H9 (cell line): ENCODE measurements at regions not wholly inside any gene's neighbourhood (a gene's known extent, or its start where the extent isn't known, plus 50 kb on each side); places are given as distances from the start of the nearest gene placed in this dataset.

Experiments used
- DNase-seq: peaks from one replicate; pipeline ENCODE4 v3.0.0-alpha.2; 2017
- H2AFZ ChIP-seq: one replicate; pipeline ENCODE4 v1.6.1; 2013; ENCODE audit warnings: mild to moderate bottlenecking, low read length, control low read depth, moderate library complexity
- H2AK5ac ChIP-seq: 2 replicates; pipeline ENCODE4 v1.6.1; 2013; ENCODE audit warnings: low read length, control low read depth, mixed read lengths; ENCODE audit not compliant: insufficient read length
- H2BK120ac ChIP-seq: one replicate; pipeline ENCODE4 v1.6.1; 2013; ENCODE audit warnings: low read depth, mild to moderate bottlenecking, low read length, control low read depth, inconsistent platforms; ENCODE audit not compliant: poor library complexity, severe bottlenecking
- H2BK12ac ChIP-seq: 2 replicates; pipeline ENCODE4 v1.6.1; 2013; ENCODE audit warnings: low read length, control low read depth, mixed read lengths, low read depth; ENCODE audit not compliant: insufficient read length
- H2BK15ac ChIP-seq: 2 replicates; pipeline ENCODE4 v1.6.1; 2013; ENCODE audit warnings: low read depth, low read length, control low read depth
- H2BK20ac ChIP-seq: one replicate; pipeline ENCODE4 v1.6.1; 2013; ENCODE audit warnings: low read depth, mild to moderate bottlenecking, low read length, control low read depth, inconsistent platforms; ENCODE audit not compliant: poor library complexity, severe bottlenecking
- H2BK5ac ChIP-seq: 2 replicates; pipeline ENCODE4 v1.6.1; 2013; ENCODE audit warnings: low read length, control low read depth, mixed read lengths; ENCODE audit not compliant: insufficient read length
- H3K14ac ChIP-seq: 2 replicates; pipeline ENCODE4 v1.6.1; 2013; ENCODE audit warnings: low read length, control low read depth; ENCODE audit not compliant: insufficient read depth
- H3K18ac ChIP-seq: 2 replicates; pipeline ENCODE4 v1.6.1; 2013; ENCODE audit warnings: low read depth, mild to moderate bottlenecking, mixed read lengths, low read length, control low read depth; ENCODE audit not compliant: insufficient read length
- H3K23ac ChIP-seq: 2 replicates; pipeline ENCODE4 v1.6.1; 2013; ENCODE audit warnings: low read length, control low read depth, mixed read lengths, low read depth; ENCODE audit not compliant: insufficient read length
- H3K23me2 ChIP-seq: 2 replicates; pipeline ENCODE4 v1.6.1; 2013; ENCODE audit warnings: low read depth, mild to moderate bottlenecking, mixed read lengths, low read length, control low read depth; ENCODE audit not compliant: insufficient read length, poor library complexity, severe bottlenecking
- H3K27ac ChIP-seq: 2 replicates; pipeline ENCODE4 v1.5.1; 2013; ENCODE audit warnings: low read length, control low read depth, mixed read lengths, low read depth; ENCODE audit not compliant: insufficient read length
- H3K27me3 ChIP-seq: 2 replicates; pipeline ENCODE4 v1.6.1; 2013; ENCODE audit warnings: low read length, control low read depth, inconsistent platforms; ENCODE audit not compliant: insufficient read depth
- H3K4ac ChIP-seq: 2 replicates; pipeline ENCODE4 v1.6.1; 2013; ENCODE audit warnings: low read depth, mild to moderate bottlenecking, control low read depth, inconsistent platforms, low read length, moderate library complexity
- H3K4me1 ChIP-seq: 2 replicates; pipeline ENCODE4 v1.6.1; 2013; ENCODE audit warnings: low read length, control low read depth, inconsistent platforms; ENCODE audit not compliant: insufficient read depth
- H3K4me2 ChIP-seq: 2 replicates; pipeline ENCODE4 v1.6.1; 2013; ENCODE audit warnings: low read length, control low read depth, mixed read lengths; ENCODE audit not compliant: insufficient read length, insufficient read depth
- H3K56ac ChIP-seq: 2 replicates; pipeline ENCODE4 v1.6.1; 2013; ENCODE audit warnings: low read depth, mild to moderate bottlenecking, mixed read lengths, low read length, control low read depth; ENCODE audit not compliant: insufficient read length
- H3K79me1 ChIP-seq: 2 replicates; pipeline ENCODE4 v1.6.1; 2013; ENCODE audit warnings: low read depth, mild to moderate bottlenecking, moderate library complexity, low read length, control low read depth, inconsistent platforms; ENCODE audit not compliant: insufficient read depth, poor library complexity, severe bottlenecking
- H3K79me2 ChIP-seq: 2 replicates; pipeline ENCODE4 v1.6.1; 2013; ENCODE audit warnings: low read length, control low read depth, inconsistent platforms; ENCODE audit not compliant: insufficient read depth
- H3K9ac ChIP-seq: 2 replicates; pipeline ENCODE4 v1.6.1; 2013; ENCODE audit warnings: low read length, control low read depth, mixed read lengths; ENCODE audit not compliant: insufficient read length; ENCODE audit errors: extremely low read depth
- H3K9me3 ChIP-seq: one replicate; pipeline ENCODE4 v1.6.1; 2013; ENCODE audit warnings: low read depth, low read length, inconsistent platforms; ENCODE audit not compliant: control insufficient read depth
- H3T11ph ChIP-seq: one replicate; pipeline ENCODE4 v1.6.1; 2013; ENCODE audit warnings: mild to moderate bottlenecking, low read length, control low read depth, inconsistent platforms
- H4K20me1 ChIP-seq: one replicate; pipeline ENCODE4 v1.6.1; 2013; ENCODE audit not compliant: control insufficient read depth, insufficient read length, insufficient read depth
- H4K5ac ChIP-seq: 2 replicates; pipeline ENCODE4 v1.6.1; 2013; ENCODE audit warnings: low read depth, mild to moderate bottlenecking, mixed read lengths, low read length, control low read depth; ENCODE audit not compliant: insufficient read length
- H4K8ac ChIP-seq: replicated peaks from 2 replicates; pipeline ENCODE4 v1.6.1; 2013; ENCODE audit warnings: low read length, control low read depth, mixed read lengths, low read depth; ENCODE audit not compliant: insufficient read length
- H4K91ac ChIP-seq: 2 replicates; pipeline ENCODE4 v1.6.1; 2013; ENCODE audit warnings: low read depth, mild to moderate bottlenecking, moderate library complexity, mixed read lengths, low read length, control low read depth; ENCODE audit not compliant: insufficient read length
- H3K27ac Mint-ChIP-seq, 3 experiments: 2 replicates in 2 of 3; 3 replicates in 1 of 3; pipeline ENCODE4 v1.8.0; 2020 to 2021; ENCODE audit warnings: mixed read lengths in 3 of 3, mild to moderate bottlenecking in 1 of 3, moderate library complexity in 1 of 3
- H3K27me3 Mint-ChIP-seq: 2 replicates; pipeline ENCODE4 v1.8.0; 2021; ENCODE audit warnings: low read depth, mild to moderate bottlenecking, moderate library complexity, mixed read lengths
- H3K36me3 Mint-ChIP-seq, 3 experiments: 2 replicates in 2 of 3; 3 replicates in 1 of 3; pipeline ENCODE4 v1.8.0; 2020 to 2021; ENCODE audit warnings: low read depth in 3 of 3, mixed read lengths in 3 of 3; ENCODE audit not compliant: insufficient read depth in 1 of 3
- H3K4me1 Mint-ChIP-seq, 2 experiments: 2 replicates each; pipeline ENCODE4 v1.8.0; 2020; ENCODE audit warnings: mixed read lengths in 2 of 2
- H3K4me3 Mint-ChIP-seq, 2 experiments: 2 replicates in 1 of 2; 3 replicates in 1 of 2; pipeline ENCODE4 v1.8.0; 2020 to 2021; ENCODE audit warnings: mild to moderate bottlenecking in 2 of 2, mixed read lengths in 2 of 2, moderate library complexity in 1 of 2
- H3K9me3 Mint-ChIP-seq, 2 experiments: 2 replicates in 1 of 2; 3 replicates in 1 of 2; pipeline ENCODE4 v1.8.0; 2020; ENCODE audit warnings: mild to moderate bottlenecking in 2 of 2, mixed read lengths in 2 of 2, moderate library complexity in 1 of 2
- CTCF ChIP-seq: fragments of 200-600 bp; sonication (generic); conservative IDR thresholded peaks from 3 replicates; pipeline ENCODE4 v1.8.0; 2021; ENCODE audit warnings: antibody characterized with exemption, mild to moderate bottlenecking
- WGBS: extraction: QIAGEN DNeasy Blood & Tissue Kit; methylation state at CpG from one replicate; pipeline ENCODE4 v1.1.7; 2013; ENCODE audit warnings: missing lambda C conversion rate, low lambda C conversion rate, mixed read lengths; ENCODE audit not compliant: insufficient read length; ENCODE audit errors: extremely low coverage; 5-methylcytosine and 5-hydroxymethylcytosine counted together

GRCh38 chr14:38469156-38469555 is 213.3 kb upstream of the CLEC14A start:
- Mint-ChIP-seq H3K27me3 (no peaks in the 10 kb centered on the region; the same call in none of the 2 replicates), H3K27ac (no peak overlapping the region), H3K9me3 (peaks cover 0 to 2% of the 10 kb centered on the region in 2 experiments; a peak in 2 of 5 replicates), H3K36me3 (no peaks in the 10 kb centered on the region), H3K4me3 (no peak overlapping the region), H3K4me1 (no peaks in the 10 kb centered on the region)
- Histone ChIP-seq H3K23me2 (no peaks in the 10 kb centered on the region), H4K8ac (no peak overlapping the region), H3K14ac (no peak overlapping the region), H3K27me3 (no peaks in the 10 kb centered on the region), H3K4me1 (no peaks in the 10 kb centered on the region), H3K27ac (no peak overlapping the region), H2AK5ac (no peak overlapping the region), H3K56ac (no peak overlapping the region), H2BK12ac (no peak overlapping the region), H3K79me2 (no peaks in the 10 kb centered on the region), H3K18ac (no peak overlapping the region), H4K20me1 (no peaks in the 10 kb centered on the region), H3K4me2 (no peak overlapping the region), H3K4ac (no peak overlapping the region), H2AFZ (no peak overlapping the region), H2BK5ac (no peak overlapping the region), H2BK15ac (no peak overlapping the region), H4K5ac (no peak overlapping the region), H3T11ph (no peak overlapping the region), H3K9me3 (no peaks in the 10 kb centered on the region), H4K91ac (no peak overlapping the region), H2BK120ac (no peak overlapping the region), H3K9ac (no peak overlapping the region), H3K23ac (no peak overlapping the region), H2BK20ac (no peak overlapping the region), H3K79me1 (no peaks in the 10 kb centered on the region)
- WGBS, result no CpG with 5 or more reads among the region's 2 CpGs
- TF ChIP-seq CTCF, result no peak
- no peak for DNase-seq
